NB4 (cell line): ENCODE measurements at regions not wholly inside any gene's neighbourhood (a gene's known extent, or its start where the extent isn't known, plus 50 kb on each side); places are given as distances from the start of the nearest gene placed in this dataset.

Experiments used
- POLR2A ChIP-seq: IDR thresholded peaks from 2 replicates; pipeline ENCODE4 v1.6.1; 2011; ENCODE audit warnings: mild to moderate bottlenecking; ENCODE audit not compliant: insufficient read length; ENCODE audit errors: extremely low read depth
- TF ChIP-seq, protein P1 (sequence below): IDR thresholded peaks from one replicate; pipeline ENCODE4 v1.5.1; 2012; ENCODE audit warnings: low read depth, low read length
- TF ChIP-seq, protein P2 (sequence below): IDR thresholded peaks from 2 replicates; pipeline ENCODE4 v1.6.1; 2011; ENCODE audit warnings: low read depth, low read length

DNA sequence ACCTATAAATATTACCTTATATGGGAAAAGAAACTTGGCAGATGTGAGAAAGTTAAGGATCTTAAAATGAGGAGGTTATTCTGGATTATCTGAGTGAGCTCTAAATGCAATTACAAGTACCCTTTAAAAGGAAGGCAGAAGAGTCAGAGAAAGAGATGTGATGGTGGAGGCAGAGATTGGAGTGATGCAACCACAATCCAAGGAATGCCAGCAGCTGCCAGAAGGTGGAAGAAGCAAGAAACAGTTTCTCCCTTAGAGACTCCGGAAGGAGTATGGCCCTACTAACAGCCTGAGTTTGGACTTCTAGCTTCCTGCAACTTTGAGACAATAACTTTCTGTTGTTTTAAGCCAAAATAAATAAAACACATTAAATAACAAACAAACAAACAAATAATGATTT, 108.7 kb upstream of the PRLR start:
- TF ChIP-seq, protein P1, sequence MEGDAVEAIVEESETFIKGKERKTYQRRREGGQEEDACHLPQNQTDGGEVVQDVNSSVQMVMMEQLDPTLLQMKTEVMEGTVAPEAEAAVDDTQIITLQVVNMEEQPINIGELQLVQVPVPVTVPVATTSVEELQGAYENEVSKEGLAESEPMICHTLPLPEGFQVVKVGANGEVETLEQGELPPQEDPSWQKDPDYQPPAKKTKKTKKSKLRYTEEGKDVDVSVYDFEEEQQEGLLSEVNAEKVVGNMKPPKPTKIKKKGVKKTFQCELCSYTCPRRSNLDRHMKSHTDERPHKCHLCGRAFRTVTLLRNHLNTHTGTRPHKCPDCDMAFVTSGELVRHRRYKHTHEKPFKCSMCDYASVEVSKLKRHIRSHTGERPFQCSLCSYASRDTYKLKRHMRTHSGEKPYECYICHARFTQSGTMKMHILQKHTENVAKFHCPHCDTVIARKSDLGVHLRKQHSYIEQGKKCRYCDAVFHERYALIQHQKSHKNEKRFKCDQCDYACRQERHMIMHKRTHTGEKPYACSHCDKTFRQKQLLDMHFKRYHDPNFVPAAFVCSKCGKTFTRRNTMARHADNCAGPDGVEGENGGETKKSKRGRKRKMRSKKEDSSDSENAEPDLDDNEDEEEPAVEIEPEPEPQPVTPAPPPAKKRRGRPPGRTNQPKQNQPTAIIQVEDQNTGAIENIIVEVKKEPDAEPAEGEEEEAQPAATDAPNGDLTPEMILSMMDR, result no peak
- no peak for TF ChIP-seq POLR2A
- TF ChIP-seq, protein P2, sequence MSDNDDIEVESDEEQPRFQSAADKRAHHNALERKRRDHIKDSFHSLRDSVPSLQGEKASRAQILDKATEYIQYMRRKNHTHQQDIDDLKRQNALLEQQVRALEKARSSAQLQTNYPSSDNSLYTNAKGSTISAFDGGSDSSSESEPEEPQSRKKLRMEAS, result no peak
